IMR-90 (cell line): ENCODE measurements at regions not wholly inside any gene's neighbourhood (a gene's known extent, or its start where the extent isn't known, plus 50 kb on each side); places are given as distances from the start of the nearest gene placed in this dataset.

ENCODE experiments used
- ATAC-seq: fragments of 200-7000 bp; cut with Tn5 transposase; 2 replicates; pipeline ENCODE4 v1.9.1; 2020; ENCODE audit warnings: low read depth, mild to moderate bottlenecking, moderate library complexity
- BruUV-seq: library from RNA; stranded (reverse); fragments of 400-500 nt; replicated peaks from 2 replicates; lab custom pipeline; 2021; lab: Mats Ljungman, UMichigan
- CTCF ChIA-PET: fragments of 300-600 bp; formaldehyde crosslinking; extraction: SDS; loops from one replicate; lab custom pipeline; 2021; ENCODE audit warnings: antibody characterized with exemption; lab: Yijun Ruan, JAX
- POLR2A ChIA-PET: fragments of 300-600 bp; sonication (Branson Sonifier 250); formaldehyde crosslinking; loops from one replicate; lab custom pipeline; 2022; ENCODE audit warnings: antibody characterized with exemption; ENCODE audit not compliant: unreplicated experiment; lab: Charles Lee
- DNase-seq: peaks from one replicate; pipeline ENCODE4 v3.0.0; 2013
- H2AFZ ChIP-seq: replicated peaks from 2 replicates; pipeline ENCODE3; 2013; ENCODE audit warnings: low read length, mild to moderate bottlenecking; ENCODE audit not compliant: poor library complexity
- H2AK5ac ChIP-seq: 2 replicates; pipeline ENCODE4 v1.6.1; 2013; ENCODE audit warnings: low read depth, low read length, inconsistent platforms
- H2AK9ac ChIP-seq: replicated peaks from 2 replicates; pipeline ENCODE3; 2013; ENCODE audit warnings: mild to moderate bottlenecking, low read depth, low read length, moderate library complexity; ENCODE audit not compliant: poor library complexity
- H2BK120ac ChIP-seq: 2 replicates; pipeline ENCODE4 v1.6.1; 2013; ENCODE audit warnings: low read depth, low read length, inconsistent platforms
- H2BK15ac ChIP-seq: 3 replicates; pipeline ENCODE4 v1.6.1; 2013; ENCODE audit warnings: low read depth, low read length, inconsistent platforms
- H2BK20ac ChIP-seq: 2 replicates; pipeline ENCODE4 v1.6.1; 2013; ENCODE audit warnings: low read depth, mild to moderate bottlenecking, inconsistent platforms, low read length, moderate library complexity
- H2BK5ac ChIP-seq: 2 replicates; pipeline ENCODE4 v1.6.1; 2013; ENCODE audit warnings: mild to moderate bottlenecking, low read depth, low read length, inconsistent platforms; ENCODE audit not compliant: poor library complexity, severe bottlenecking
- H3K14ac ChIP-seq: replicated peaks from 2 replicates; pipeline ENCODE4 v1.6.1; 2013; ENCODE audit warnings: low read depth, low read length, inconsistent platforms
- H3K18ac ChIP-seq: 2 replicates; pipeline ENCODE4 v1.6.1; 2013; ENCODE audit warnings: low read depth, low read length, control low read depth
- H3K23ac ChIP-seq: 2 replicates; pipeline ENCODE4 v1.6.1; 2013; ENCODE audit warnings: low read depth, low read length, inconsistent platforms
- H3K27ac ChIP-seq: 2 replicates; pipeline ENCODE4 v1.5.1; 2013; ENCODE audit warnings: mild to moderate bottlenecking, control low read depth, low read length; ENCODE audit not compliant: insufficient read depth
- H3K27me3 ChIP-seq: 2 replicates; pipeline ENCODE4 v1.6.1; 2013; ENCODE audit warnings: low read length; ENCODE audit not compliant: control insufficient read depth, insufficient read depth
- H3K36me3 ChIP-seq: 2 replicates; pipeline ENCODE4 v1.6.1; 2013; ENCODE audit warnings: low read length, mixed read lengths; ENCODE audit not compliant: control insufficient read depth, insufficient read depth
- H3K4ac ChIP-seq: 2 replicates; pipeline ENCODE4 v1.6.1; 2013; ENCODE audit warnings: low read depth, low read length, inconsistent platforms
- H3K4me1 ChIP-seq: 2 replicates; pipeline ENCODE4 v1.6.1; 2013; ENCODE audit warnings: low read length, mixed read lengths; ENCODE audit not compliant: control insufficient read depth, insufficient read depth
- H3K4me2 ChIP-seq: 2 replicates; pipeline ENCODE4 v1.6.1; 2013; ENCODE audit warnings: low read depth, mild to moderate bottlenecking, control low read depth, low read length, moderate library complexity
- H3K4me3 ChIP-seq: 2 replicates; pipeline ENCODE4 v1.5.1; 2013; ENCODE audit warnings: low read depth, mild to moderate bottlenecking, control low read depth, low read length, moderate library complexity; ENCODE audit not compliant: insufficient read depth
- H3K56ac ChIP-seq: 2 replicates; pipeline ENCODE4 v1.6.1; 2013; ENCODE audit warnings: low read length, inconsistent platforms; ENCODE audit not compliant: insufficient read depth; ENCODE audit errors: extremely low read depth
- H3K79me1 ChIP-seq, 2 experiments: 2 replicates each; pipeline ENCODE4 v1.6.1; 2013; ENCODE audit warnings: low read length in 2 of 2, inconsistent platforms in 1 of 2, low read depth in 1 of 2
- H3K9ac ChIP-seq: 2 replicates; pipeline ENCODE4 v1.6.1; 2013; ENCODE audit warnings: low read depth, low read length, control low read depth
- H3K9me1 ChIP-seq: 2 replicates; pipeline ENCODE4 v1.6.1; 2013; ENCODE audit warnings: low read length, inconsistent platforms; ENCODE audit not compliant: insufficient read depth
- H3K9me3 ChIP-seq: 2 replicates; pipeline ENCODE4 v1.6.1; 2013; ENCODE audit warnings: low read length; ENCODE audit not compliant: control insufficient read depth, insufficient read depth
- H4K20me1 ChIP-seq: 2 replicates; pipeline ENCODE4 v1.6.1; 2013; ENCODE audit warnings: low read length, inconsistent platforms; ENCODE audit not compliant: insufficient read depth
- H4K5ac ChIP-seq: 2 replicates; pipeline ENCODE4 v1.6.1; 2013; ENCODE audit warnings: mild to moderate bottlenecking, low read depth, low read length, control low read depth
- H4K8ac ChIP-seq, 2 experiments: 2 replicates each; pipeline ENCODE4 v1.6.1; 2013; ENCODE audit warnings: low read depth in 2 of 2, low read length in 2 of 2, control low read depth in 1 of 2, inconsistent platforms in 1 of 2
- H4K91ac ChIP-seq: 2 replicates; pipeline ENCODE4 v1.6.1; 2013; ENCODE audit warnings: low read depth, low read length, inconsistent platforms; ENCODE audit not compliant: insufficient read depth
- MAZ ChIP-seq: IDR thresholded peaks from 2 replicates; pipeline ENCODE4 v1.6.1; 2012; ENCODE audit warnings: low read depth, mild to moderate bottlenecking, low read length, improper control_type of control experiment, moderate library complexity, borderline replicate concordance
- WGBS, 2 experiments: methylation state at CpG; one replicate each; pipeline versions ENCODE4 v1.1.5 to v1.1.7; 2013; ENCODE audit warnings: missing lambda C conversion rate in 2 of 2; ENCODE audit not compliant: insufficient read length in 1 of 2; ENCODE audit errors: extremely low coverage in 2 of 2; 5-methylcytosine and 5-hydroxymethylcytosine counted together
- dilution Hi-C: fragments of 300-500 bp; cut with HindIII; formaldehyde crosslinking; loops from one replicate; pipeline ENCODE4 v1.14.3; 2018; ENCODE audit warnings: low sequenced_read_pairs; ENCODE audit not compliant: unreplicated experiment
- in situ Hi-C: fragments of 300-500 bp; cut with MboI; formaldehyde crosslinking; loops from 3 replicates; pipeline ENCODE4 v1.14.3; 2019; ENCODE audit warnings: low sequenced_read_pairs, inconsistent platforms, mixed read lengths
- intact Hi-C: fragments of 100-400 bp; cut with micrococcal nuclease; formaldehyde crosslinking; loops from 2 replicates; pipeline ENCODE4 v1.10.0; 2022
- TF ChIP-seq, protein P1 (sequence below): fragments of 150-350 bp; IDR thresholded peaks from 2 replicates; pipeline ENCODE4 v1.6.1; 2017; ENCODE audit warnings: mild to moderate bottlenecking, antibody characterized with exemption, low read length, low read depth

DNA sequence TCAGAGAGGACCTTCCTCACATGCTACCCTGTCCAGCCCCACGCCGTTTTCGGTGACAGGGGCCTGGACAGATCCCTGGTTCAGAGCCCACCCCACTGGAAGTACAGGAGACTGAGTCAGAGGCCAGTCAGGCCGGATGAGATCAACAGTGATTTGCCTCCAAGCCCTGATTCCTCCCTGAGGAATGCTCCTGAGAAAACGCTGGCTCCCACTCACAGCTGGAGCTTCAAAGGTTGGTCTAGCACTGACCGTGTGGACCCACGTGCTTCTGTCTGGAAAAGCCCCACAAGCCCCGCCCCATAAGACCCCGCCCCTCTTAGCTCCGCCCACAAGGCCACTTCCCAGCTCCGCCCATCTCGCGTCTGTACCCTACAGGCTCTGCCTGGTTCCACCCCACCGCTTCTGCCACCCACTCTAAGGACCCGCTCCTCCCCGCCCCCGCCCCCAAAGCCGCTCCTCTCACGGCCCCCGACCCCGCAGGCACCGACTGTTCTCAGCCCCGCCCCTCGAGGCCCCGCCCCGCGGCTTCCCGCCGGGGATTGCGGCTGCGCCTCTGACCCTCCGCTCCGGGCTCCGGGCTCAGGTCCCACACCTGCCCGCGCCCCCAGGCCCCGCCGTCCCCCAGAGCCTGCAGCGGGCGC is 64.9 kb upstream of the BHLHE23 start:
- Histone ChIP-seq H3K4me2 (no peak overlapping the region), H3K4ac (no peak overlapping the region), H2BK5ac (no peak overlapping the region), H3K14ac (no peak overlapping the region), H3K27ac (no peak overlapping the region), H4K20me1 (no peaks in the 10 kb centered on the region), H2AFZ (no peak overlapping the region), H3K4me3 (no peak overlapping the region), H3K79me1 (no peaks in the 10 kb centered on the region), H2BK20ac (no peak overlapping the region), H3K9me1 (no peaks in the 10 kb centered on the region), H4K91ac (no peak overlapping the region), H2AK9ac (no peak overlapping the region), H3K4me1 (no peaks in the 10 kb centered on the region), H3K27me3 (peaks cover 22% of the 10 kb centered on the region), H2AK5ac (no peak overlapping the region), H3K23ac (no peak overlapping the region), H4K5ac (no peak overlapping the region), H4K8ac (no peak overlapping the region), H3K9me3 (no peaks in the 10 kb centered on the region), H3K56ac (no peak overlapping the region), H3K36me3 (no peaks in the 10 kb centered on the region), H3K18ac (no peak overlapping the region), H3K9ac (no peak overlapping the region), H2BK15ac (no peak overlapping the region), H2BK120ac (no peak overlapping the region)
- WGBS, 2 experiments, result 5% methylated on average over 8 of the region's 40 CpGs; no CpG with 5 or more reads in 1 of the 2 experiments
- peak; percentile 91 for ATAC-seq
- ChIA-PET CTCF (no interaction called here), POLR2A (interaction anchor here (0.6 kb wide), 2 partner anchors 250 to 320 kb away, joined by 6 to 9 read pairs; no protein-coding TSS in a partner anchor)
- dilution Hi-C loops, result no loop called here
- in situ Hi-C loops, result no loop called here
- TF ChIP-seq, protein P1, sequence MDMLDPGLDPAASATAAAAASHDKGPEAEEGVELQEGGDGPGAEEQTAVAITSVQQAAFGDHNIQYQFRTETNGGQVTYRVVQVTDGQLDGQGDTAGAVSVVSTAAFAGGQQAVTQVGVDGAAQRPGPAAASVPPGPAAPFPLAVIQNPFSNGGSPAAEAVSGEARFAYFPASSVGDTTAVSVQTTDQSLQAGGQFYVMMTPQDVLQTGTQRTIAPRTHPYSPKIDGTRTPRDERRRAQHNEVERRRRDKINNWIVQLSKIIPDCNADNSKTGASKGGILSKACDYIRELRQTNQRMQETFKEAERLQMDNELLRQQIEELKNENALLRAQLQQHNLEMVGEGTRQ, result peak; percentile 32; the same call in 1 of the 2 replicates
- no peak for TF ChIP-seq MAZ
- intact Hi-C loops, result no loop called here
- BruUV-seq, result no TSS peak
- peak; percentile 81 for DNase-seq
